HG03354 (cell line): ENCODE measurements at regions not wholly inside any gene's neighbourhood (a gene's known extent, or its start where the extent isn't known, plus 50 kb on each side); places are given as distances from the start of the nearest gene placed in this dataset.

Experiments
- ATAC-seq: cut with Tn5 transposase; IDR thresholded peaks from one replicate; pipeline ENCODE4 v1.9.1; 2021; ENCODE audit warnings: mild to moderate bottlenecking; ENCODE audit not compliant: unreplicated experiment, poor library complexity, severe bottlenecking

DNA sequence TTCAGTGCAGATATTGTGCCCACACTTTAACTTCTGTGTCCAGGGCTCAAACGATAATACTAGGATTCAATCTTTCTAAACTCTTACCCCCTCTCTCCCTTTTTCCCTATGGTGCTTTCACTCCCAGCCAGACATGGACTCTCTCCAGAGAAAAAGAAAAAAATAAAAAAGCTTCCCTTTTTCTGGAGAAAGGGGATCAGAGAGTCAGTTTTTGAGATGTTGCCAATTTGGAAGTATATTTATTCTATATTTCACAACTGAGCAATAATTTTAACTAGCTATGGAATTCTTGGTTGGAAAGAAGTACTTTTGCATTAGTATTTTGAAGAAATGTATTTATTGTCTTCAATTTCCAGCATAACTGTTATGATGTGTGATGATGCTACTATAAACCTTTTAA lies 72.2 kb upstream of the ZFP64 start:
- no peak for ATAC-seq

DNA sequence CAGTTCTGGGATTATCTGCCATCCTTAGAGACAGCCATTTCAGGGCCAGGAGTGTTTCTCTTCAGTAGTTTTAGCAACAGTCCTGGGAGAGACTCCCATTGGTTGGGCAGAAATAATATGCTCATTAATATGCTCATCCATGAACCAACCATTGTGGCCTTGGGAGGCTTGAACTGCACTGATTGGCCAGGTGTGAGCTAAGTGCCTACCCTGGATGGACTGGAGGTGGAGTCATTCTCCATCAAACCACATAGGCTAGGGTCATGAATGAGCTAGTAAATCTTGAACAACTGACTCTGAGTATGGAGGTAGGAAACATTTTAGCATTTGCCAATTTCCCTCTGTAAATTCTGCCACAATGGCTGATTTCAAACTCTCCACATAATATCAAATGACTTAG lies 70.2 kb upstream of the ZFP64 start:
- ATAC-seq: no peak

DNA sequence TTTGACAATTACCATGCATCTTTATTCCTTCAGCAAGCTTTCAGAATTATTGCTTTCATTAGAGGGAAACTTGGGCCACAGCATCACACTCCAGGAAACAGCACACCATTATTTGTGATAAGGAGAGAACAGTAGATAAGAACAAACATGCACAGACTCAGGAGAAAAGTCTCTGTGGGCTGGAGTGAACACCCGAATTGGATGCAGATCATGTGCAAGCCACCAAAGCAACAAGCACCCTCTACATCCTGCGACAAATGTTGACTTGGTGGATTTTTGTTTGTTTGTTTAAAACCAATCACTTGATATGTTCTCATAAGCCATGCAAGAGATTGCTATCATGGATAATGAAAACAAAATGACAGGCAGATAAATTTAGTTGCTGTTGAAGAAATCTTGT lies 67.7 kb upstream of the ZFP64 start:
- no peak for ATAC-seq

DNA sequence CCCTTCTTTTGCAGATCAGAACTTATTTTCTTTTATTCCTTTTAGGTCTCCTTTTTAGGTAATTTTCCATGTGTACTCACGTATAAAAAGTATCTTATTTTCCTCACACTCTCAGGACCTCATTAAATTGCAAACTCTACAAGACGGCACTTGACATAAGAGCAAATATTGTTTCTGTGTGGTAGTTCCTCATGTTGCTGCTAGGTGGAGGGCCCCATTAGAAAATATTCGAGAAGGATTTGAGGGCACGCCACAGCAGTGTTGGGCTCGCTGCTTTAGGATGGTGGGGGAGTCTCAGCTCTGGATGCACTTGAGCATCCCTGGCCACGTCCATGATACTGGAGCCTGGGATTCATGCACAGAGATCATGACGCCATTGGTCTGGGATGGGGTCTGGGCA lies 64.9 kb upstream of the ZFP64 start:
- no peak for ATAC-seq

DNA sequence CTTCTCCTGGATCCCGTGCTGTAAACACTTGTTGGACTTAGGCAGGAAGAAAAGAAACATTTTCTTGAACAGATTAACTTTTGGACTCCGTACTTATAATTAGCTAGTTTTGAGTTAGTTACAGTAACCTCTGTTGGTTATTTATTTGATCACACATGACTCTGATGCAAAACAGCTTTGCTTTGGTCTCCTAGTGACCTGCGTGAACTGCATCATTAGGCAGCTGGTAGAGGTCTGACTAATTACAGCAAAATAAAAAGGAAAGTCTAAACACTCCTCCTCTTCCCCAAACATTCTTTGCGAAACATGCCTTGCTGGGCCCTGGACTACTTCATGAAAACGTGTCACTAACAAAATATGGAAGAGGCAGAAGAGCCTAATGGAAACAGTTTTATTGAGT lies 61.1 kb upstream of the ZFP64 start:
- ATAC-seq: no peak

DNA sequence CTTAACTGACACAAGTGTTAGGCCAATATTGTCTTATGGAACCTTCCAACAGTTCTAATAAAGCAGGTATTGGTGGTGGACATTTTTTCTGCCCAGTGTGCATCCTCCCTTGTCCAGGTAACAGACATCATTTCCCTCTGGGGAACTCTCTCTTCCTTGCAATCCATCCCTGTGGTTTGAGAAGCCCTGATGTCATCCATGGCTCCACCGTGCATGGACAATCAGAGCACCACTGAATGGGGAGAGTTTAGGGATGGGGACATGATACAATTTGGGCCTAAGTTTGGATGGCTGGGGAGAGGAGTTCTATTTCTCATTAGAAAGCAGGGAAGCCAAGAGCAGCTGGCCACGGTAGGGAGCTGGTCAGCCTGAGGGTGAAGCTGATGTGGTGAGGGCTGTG lies 60.2 kb upstream of the ZFP64 start:
- ATAC-seq: no peak

DNA sequence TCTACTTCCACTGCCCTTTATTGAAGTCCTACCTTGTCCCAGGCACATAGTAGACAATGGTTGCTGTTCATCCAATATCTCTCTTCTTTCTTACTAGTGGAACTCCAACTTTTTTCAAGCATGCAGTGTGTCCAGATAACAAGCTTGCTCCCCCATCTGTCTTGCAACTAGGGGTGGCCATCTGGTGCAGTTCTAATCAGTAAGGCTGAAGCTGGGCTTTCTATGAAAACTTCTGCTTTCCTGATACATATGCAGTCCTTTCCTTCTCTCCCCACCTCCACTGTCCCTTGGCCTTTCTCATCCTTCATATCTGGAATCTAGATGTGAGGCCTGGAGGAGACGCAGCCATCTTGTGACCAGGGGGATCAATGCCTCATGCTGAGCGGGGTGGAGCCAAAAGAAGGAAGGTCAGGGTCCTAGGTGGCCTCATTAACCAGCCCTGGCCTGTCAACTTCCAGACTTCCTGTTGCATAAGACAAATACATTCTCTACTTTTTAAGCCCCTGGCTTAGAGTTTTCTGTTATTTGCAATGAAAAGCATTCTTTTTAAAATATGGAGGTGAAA lies 59.6 kb upstream of the ZFP64 start:
- no peak for ATAC-seq

DNA sequence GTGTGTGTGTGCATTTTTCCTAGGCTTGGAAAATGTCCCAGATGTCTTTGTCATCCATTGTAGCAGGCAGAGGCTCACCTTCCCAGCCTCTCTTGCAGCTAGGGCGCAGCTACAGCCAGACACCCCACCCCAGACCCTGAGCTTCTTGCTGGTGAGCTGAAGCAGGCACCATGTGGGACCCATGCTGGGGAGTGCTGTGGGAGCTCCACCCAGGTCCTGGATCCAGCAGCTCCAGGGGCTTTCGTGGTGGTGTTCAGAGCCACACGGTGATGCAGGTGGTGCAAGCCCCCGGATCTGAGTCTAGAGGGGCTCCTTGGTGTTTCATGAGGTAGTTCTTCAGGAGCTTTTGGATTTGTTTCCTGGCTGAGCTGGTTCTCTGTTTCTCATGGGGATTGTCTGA lies 56.0 kb upstream of the ZFP64 start:
- no peak for ATAC-seq

DNA sequence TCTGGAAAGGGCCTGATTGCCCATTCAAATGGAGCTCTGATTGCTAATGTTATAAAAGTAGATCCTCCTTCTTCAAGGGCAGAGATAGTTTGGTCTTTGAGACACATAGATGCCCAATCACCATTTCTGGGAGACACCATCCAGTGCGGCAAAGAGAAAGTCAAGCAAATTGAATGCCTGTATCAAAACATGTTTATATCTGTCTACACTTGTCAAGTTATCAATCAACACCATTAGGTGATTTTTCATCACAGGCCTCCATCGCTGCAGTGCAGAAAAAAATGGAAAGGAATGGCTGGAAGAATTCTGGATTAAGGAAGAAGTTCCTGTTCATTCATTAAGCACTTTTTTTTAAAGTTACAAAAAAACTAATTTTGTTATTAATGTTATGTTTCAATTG lies 54.8 kb upstream of the ZFP64 start:
- ATAC-seq: no peak

DNA sequence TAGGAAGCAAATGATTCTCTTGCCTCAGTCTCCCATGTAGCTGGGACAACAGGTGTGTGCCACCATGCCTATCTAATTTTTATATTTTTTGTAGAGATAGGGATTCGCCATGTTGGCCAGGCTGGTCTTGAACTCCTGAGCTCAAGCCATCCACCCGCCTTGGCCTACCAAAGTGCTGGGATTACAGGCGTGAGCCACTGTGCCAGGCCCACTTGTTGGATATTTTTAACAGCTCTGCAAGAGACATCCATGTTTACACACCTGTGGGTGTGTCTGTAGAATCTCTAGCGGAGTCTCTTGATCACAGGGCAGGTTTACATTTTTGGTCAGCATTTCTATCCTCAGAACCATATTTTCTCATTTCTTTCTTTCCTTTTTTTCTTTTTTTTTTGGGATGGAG lies 53.1 kb upstream of the ZFP64 start:
- ATAC-seq: no peak

DNA sequence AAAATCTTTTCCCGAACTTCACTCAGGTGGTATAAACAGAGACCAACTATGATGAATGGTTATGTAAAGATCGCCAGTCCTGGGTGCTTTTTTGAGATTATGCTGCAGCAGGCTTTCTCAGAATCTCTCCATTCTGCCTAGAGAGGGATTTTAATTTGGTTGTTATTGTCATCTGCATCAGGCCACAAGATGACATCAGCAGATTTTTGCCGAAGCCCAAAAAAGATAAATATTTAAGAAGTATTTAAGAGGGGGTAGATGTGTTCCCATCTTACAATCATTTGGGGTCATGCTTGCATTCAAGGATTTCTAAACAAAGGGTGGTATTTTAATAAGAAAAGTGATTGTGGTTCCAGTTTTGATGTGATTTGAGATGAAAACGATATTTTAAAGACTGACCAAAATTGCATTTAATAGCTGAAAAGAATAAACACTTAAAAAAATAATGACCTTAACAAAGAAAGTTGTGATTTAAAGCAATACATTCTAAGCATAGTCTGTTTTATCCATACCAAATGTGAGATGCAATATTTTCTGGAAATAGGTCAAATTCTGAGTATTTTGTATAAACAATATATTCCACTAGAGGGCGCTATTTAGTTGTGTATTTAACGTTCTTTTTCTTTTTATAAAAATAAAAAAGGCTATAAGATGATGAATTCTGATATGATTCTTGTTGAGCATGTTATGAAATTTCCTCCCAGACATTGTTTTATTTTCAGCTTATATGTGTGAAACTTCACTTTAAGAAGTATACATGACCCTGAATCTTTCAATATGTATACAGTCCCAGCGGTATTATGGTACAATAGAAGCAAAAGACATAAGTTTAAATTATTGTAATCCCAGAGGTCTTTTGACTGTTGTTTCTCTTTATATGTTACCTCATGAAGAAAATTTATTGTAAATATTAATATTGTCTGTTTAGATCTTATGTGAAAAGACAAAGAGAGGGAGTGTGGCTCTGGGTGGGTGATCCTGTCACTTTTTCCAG lies 51.0 kb upstream of the ZFP64 start:
- ATAC-seq: no peak
